Esophagus (tissue), 2 donors: ENCODE measurements at regions not wholly inside any gene's neighbourhood (a gene's known extent, or its start where the extent isn't known, plus 50 kb on each side); places are given as distances from the start of the nearest gene placed in this dataset.

Experiments
- H3K27ac ChIP-seq, 2 donors: one replicate each; pipeline ENCODE4 v1.5.1; 2013; ENCODE audit warnings: low read depth in 2 of 2, mild to moderate bottlenecking in 2 of 2, inconsistent platforms in 1 of 2, low read length in 1 of 2, moderate library complexity in 1 of 2
- H3K27me3 ChIP-seq, 2 donors: one replicate each; pipeline ENCODE4 v1.6.1; 2013; ENCODE audit warnings: low read length in 2 of 2, control low read depth in 1 of 2, mild to moderate bottlenecking in 1 of 2; ENCODE audit not compliant: insufficient read depth in 2 of 2, control insufficient read depth in 1 of 2
- H3K36me3 ChIP-seq, 2 donors: one replicate each; pipeline ENCODE4 v1.6.1; 2013; ENCODE audit warnings: low read length in 1 of 2; ENCODE audit not compliant: control insufficient read depth in 2 of 2, insufficient read depth in 2 of 2
- H3K4me1 ChIP-seq, 2 donors: one replicate each; pipeline ENCODE4 v1.6.1; 2013; ENCODE audit warnings: low read length in 1 of 2; ENCODE audit not compliant: control insufficient read depth in 2 of 2, insufficient read depth in 2 of 2
- H3K4me3 ChIP-seq, 2 donors: one replicate each; pipeline ENCODE4 v1.5.1; 2013; ENCODE audit warnings: low read length in 2 of 2, mild to moderate bottlenecking in 2 of 2, low read depth in 1 of 2, moderate library complexity in 1 of 2
- H3K9me3 ChIP-seq, 2 donors: one replicate each; pipeline ENCODE4 v1.6.1; 2013; ENCODE audit warnings: mild to moderate bottlenecking in 2 of 2, low read depth in 1 of 2, low read length in 1 of 2, moderate library complexity in 1 of 2; ENCODE audit not compliant: control insufficient read depth in 2 of 2, insufficient read depth in 1 of 2
- WGBS, 2 donors: extraction: QIAGEN DNeasy Blood & Tissue Kit; methylation state at CpG; one replicate each; pipeline ENCODE4 v1.1.7; 2013; 5-methylcytosine and 5-hydroxymethylcytosine counted together
- donor health status: healthy with polysubstance abuse.
- donor health status: Bipolar disorder and iron deficiency.

DNA sequence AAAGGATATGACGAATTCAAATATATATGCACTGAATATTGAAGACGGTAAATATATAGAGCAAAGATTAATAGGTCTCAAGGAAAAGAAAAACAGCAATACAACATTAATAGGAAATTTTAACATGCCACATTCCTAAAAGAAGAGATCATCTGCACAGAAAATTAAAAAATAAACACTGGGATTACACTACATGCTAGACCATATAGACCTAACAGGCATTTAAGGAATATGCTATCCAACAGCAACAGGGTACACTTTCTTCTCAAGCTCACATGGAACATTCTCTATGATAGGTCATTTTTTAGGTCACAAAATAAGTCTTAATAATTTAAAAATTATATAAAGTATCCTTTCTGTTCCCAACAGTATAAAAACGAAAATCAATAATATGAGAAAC is 1038.3 kb downstream of the KCNT2 start:
- Histone ChIP-seq H3K36me3 (no peaks in the 10 kb centered on the region), H3K27ac (no peak overlapping the region), H3K4me3 (no peak overlapping the region), H3K27me3 (no peaks in the 10 kb centered on the region), H3K9me3 (no peaks in the 10 kb centered on the region), H3K4me1 (no peaks in the 10 kb centered on the region)
- WGBS, 2 donors = 76 to 81% methylated on average over 3 of the region's 3 CpGs

DNA sequence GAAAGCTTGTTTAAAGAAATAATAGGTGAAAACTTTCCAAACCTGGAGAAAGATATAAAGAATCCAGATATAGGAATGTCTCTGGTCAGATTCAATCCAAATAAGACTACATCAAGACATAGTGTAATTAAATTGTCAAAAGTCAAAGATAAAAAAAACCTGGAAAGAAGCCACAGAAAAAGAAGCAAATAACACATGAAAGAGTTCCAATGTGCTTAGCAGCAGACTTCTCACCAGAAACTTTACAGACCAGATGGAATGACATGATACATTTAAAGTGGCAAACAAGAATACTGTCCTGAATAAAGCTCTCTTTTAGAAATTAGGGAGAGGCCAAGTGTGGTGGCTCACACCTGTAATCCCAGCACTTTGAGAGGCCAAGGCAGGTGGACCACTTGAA is 1039.9 kb downstream of the KCNT2 start:
- no peak overlapping the region for H3K4me3 ChIP-seq
- no peaks in the 10 kb centered on the region for H3K4me1 ChIP-seq
- no peaks in the 10 kb centered on the region for H3K36me3 ChIP-seq
- no peak overlapping the region for H3K27ac ChIP-seq
- no peaks in the 10 kb centered on the region for H3K27me3 ChIP-seq
- no peaks in the 10 kb centered on the region for H3K9me3 ChIP-seq

- 96 to 98% methylated on average over 2 of the region's 2 CpGs for WGBS, 2 donors
- H3K9me3 ChIP-seq = no peaks in the 10 kb centered on the region
- H3K4me1 ChIP-seq = no peaks in the 10 kb centered on the region
Measured at GRCh38 chr1:195562074-195562473, 1046.2 kb downstream of the KCNT2 start.

GRCh38 chr1:195550071-195550862 is 1058.0 kb downstream of the KCNT2 start:
- Histone ChIP-seq H3K27me3 (no peaks in the 10 kb centered on the region), H3K4me3 (no peak overlapping the region), H3K36me3 (no peaks in the 10 kb centered on the region), H3K4me1 (no peaks in the 10 kb centered on the region), H3K27ac (no peak overlapping the region), H3K9me3 (no peaks in the 10 kb centered on the region)
- WGBS, 2 donors = 77 to 78% methylated on average over 5 of the region's 5 CpGs

More at GRCh38 chr1:195562074-195562473, 1046.2 kb downstream of the KCNT2 start:
- no peak overlapping the region for H3K4me3 ChIP-seq
- H3K27ac ChIP-seq = no peak overlapping the region
- no peaks in the 10 kb centered on the region for H3K36me3 ChIP-seq
- H3K27me3 ChIP-seq = no peaks in the 10 kb centered on the region

- no peak overlapping the region for H3K4me3 ChIP-seq
- H3K36me3 ChIP-seq = no peaks in the 10 kb centered on the region
- no peaks in the 10 kb centered on the region for H3K27me3 ChIP-seq
- WGBS, 2 donors = 51 to 61% methylated on average over 2 of the region's 2 CpGs
- no peaks in the 10 kb centered on the region for H3K9me3 ChIP-seq
- no peaks in the 10 kb centered on the region for H3K4me1 ChIP-seq
- no peak overlapping the region for H3K27ac ChIP-seq
Measured at GRCh38 chr1:195530961-195531360, 1077.3 kb downstream of the KCNT2 start.

GRCh38 chr1:195529881-195530280 is 1078.4 kb downstream of the KCNT2 start:
- H3K27ac ChIP-seq = no peak overlapping the region
- WGBS, 2 donors = 79 to 86% methylated on average over 1 of the region's 1 CpG
- H3K27me3 ChIP-seq = no peaks in the 10 kb centered on the region
- H3K9me3 ChIP-seq = no peaks in the 10 kb centered on the region
- no peaks in the 10 kb centered on the region for H3K36me3 ChIP-seq
- no peaks in the 10 kb centered on the region for H3K4me1 ChIP-seq
- H3K4me3 ChIP-seq = no peak overlapping the region

- WGBS, 2 donors = 66 to 74% methylated on average over 3 of the region's 3 CpGs
- Histone ChIP-seq H3K27ac (no peak overlapping the region), H3K4me1 (no peaks in the 10 kb centered on the region), H3K27me3 (no peaks in the 10 kb centered on the region), H3K4me3 (no peak overlapping the region), H3K9me3 (peaks cover 0 to 2% of the 10 kb centered on the region in 2 donors), H3K36me3 (no peaks in the 10 kb centered on the region)
Measured at GRCh38 chr1:195520757-195521156, 1087.5 kb downstream of the KCNT2 start.

DNA sequence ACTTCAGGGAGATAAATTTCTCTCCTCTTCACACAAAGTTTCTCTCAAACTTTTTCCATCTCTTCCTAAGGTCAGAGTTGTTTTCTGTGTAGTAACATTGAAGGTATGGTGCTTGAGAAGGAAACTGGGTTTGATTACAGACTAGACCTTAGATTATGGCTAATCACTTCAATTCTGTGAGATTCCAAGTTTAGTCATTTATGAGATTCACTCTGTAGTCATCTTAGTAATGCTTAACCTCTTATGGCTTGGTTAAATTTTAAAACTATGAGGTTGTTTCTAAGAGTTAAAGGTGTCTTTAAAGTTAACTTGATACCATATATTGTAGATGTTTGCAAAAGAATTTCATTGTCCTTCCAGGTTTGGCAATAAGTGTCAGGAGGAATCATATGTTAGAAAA is 1092.2 kb downstream of the KCNT2 start:
- no peaks in the 10 kb centered on the region for H3K27me3 ChIP-seq

GRCh38 chr1:195511501-195511900 is 1096.7 kb downstream of the KCNT2 start:
- Histone ChIP-seq H3K36me3 (no peaks in the 10 kb centered on the region), H3K4me3 (no peak overlapping the region), H3K9me3 (no peaks in the 10 kb centered on the region), H3K27me3 (no peaks in the 10 kb centered on the region), H3K27ac (no peak overlapping the region), H3K4me1 (no peaks in the 10 kb centered on the region)
- 93 to 95% methylated on average over 1 of the region's 1 CpG for WGBS, 2 donors

More for the DNA sequence above, 1092.2 kb downstream of the KCNT2 start:
- Histone ChIP-seq H3K36me3 (no peaks in the 10 kb centered on the region), H3K27ac (no peak overlapping the region), H3K9me3 (peaks cover 0 to 2% of the 10 kb centered on the region in 2 donors), H3K4me3 (no peak overlapping the region), H3K4me1 (no peaks in the 10 kb centered on the region)

GRCh38 chr1:195501118-195501517 is 1107.1 kb downstream of the KCNT2 start:
- no peak overlapping the region for H3K27ac ChIP-seq
- H3K36me3 ChIP-seq = no peaks in the 10 kb centered on the region
- WGBS, 2 donors = 74 to 82% methylated on average over 2 of the region's 2 CpGs
- peaks cover 0 to 2% of the 10 kb centered on the region in 2 donors for H3K9me3 ChIP-seq
- no peaks in the 10 kb centered on the region for H3K4me1 ChIP-seq
- no peak overlapping the region for H3K4me3 ChIP-seq
- H3K27me3 ChIP-seq = no peaks in the 10 kb centered on the region
